Daoy (cell line): ENCODE measurements at regions not wholly inside any gene's neighbourhood (a gene's known extent, or its start where the extent isn't known, plus 50 kb on each side); places are given as distances from the start of the nearest gene placed in this dataset.

Source experiments
- DNase-seq: peaks from one replicate; pipeline ENCODE4 v3.0.0-alpha.2; 2015; ENCODE audit warnings: low read depth

- DNase-seq, result no peak
Measured at GRCh38 chr18:50444539-50444938, 69.7 kb downstream of the SKA1 start.

- DNase-seq, result no peak
Measured at GRCh38 chr18:50446629-50447028, 71.8 kb downstream of the SKA1 start.

GRCh38 chr18:50447102-50447741 is 72.4 kb downstream of the SKA1 start:
- no peak for DNase-seq

- no peak for DNase-seq
Measured at GRCh38 chr18:50447952-50448351, 73.1 kb downstream of the SKA1 start.

GRCh38 chr18:50451100-50451842 is 76.4 kb downstream of the SKA1 start:
- DNase-seq, result no peak

GRCh38 chr18:50453014-50453680 is 78.3 kb downstream of the SKA1 start:
- DNase-seq, result no peak

GRCh38 chr18:50453732-50454131 is 78.9 kb downstream of the SKA1 start:
- no peak for DNase-seq

GRCh38 chr18:50454387-50454988 is 79.6 kb downstream of the SKA1 start:
- DNase-seq, result peak; percentile 6

- DNase-seq, result no peak
Measured at GRCh38 chr18:50456285-50456684, 81.4 kb downstream of the SKA1 start.

- no peak for DNase-seq
Measured at GRCh38 chr18:50457639-50458038, 82.8 kb downstream of the SKA1 start.

GRCh38 chr18:50458366-50458765 is 83.5 kb downstream of the SKA1 start:
- DNase-seq, result no peak

GRCh38 chr18:50458796-50459195 is 84.0 kb downstream of the SKA1 start:
- no peak for DNase-seq

- no peak for DNase-seq
Measured at GRCh38 chr18:50460062-50460461, 85.2 kb downstream of the SKA1 start.

GRCh38 chr18:50460716-50461115 is 85.9 kb downstream of the SKA1 start:
- DNase-seq, result no peak

GRCh38 chr18:50461251-50461650 is 86.4 kb downstream of the SKA1 start:
- no peak for DNase-seq

- DNase-seq, result no peak
Measured at GRCh38 chr18:50465211-50466153, 90.6 kb downstream of the SKA1 start.

GRCh38 chr18:50466634-50467033 is 91.8 kb downstream of the SKA1 start:
- DNase-seq, result peak; percentile 6

- DNase-seq, result no peak
Measured at GRCh38 chr18:50468807-50469206, 91.1 kb upstream of the MAPK4 start.

GRCh38 chr18:50469380-50469781 is 90.5 kb upstream of the MAPK4 start:
- DNase-seq, result no peak

- DNase-seq, result no peak
Measured at GRCh38 chr18:50472941-50473340, 86.9 kb upstream of the MAPK4 start.

- no peak for DNase-seq
Measured at GRCh38 chr18:50473881-50474280, 86.0 kb upstream of the MAPK4 start.
